SU-DHL-6 (cell line): ENCODE measurements at regions not wholly inside any gene's neighbourhood (a gene's known extent, or its start where the extent isn't known, plus 50 kb on each side); places are given as distances from the start of the nearest gene placed in this dataset.
"Not testable (repeated sequence)": the region's sequence is repeated elsewhere in the genome, so short reads cannot be mapped to it uniquely, and the experiment has no call there.

ENCODE experiments used
- H2AFZ ChIP-seq: fragments of 200-600 bp; sonication (generic); 2 replicates; pipeline ENCODE4 v1.6.1; 2014; ENCODE audit warnings: low read depth, mild to moderate bottlenecking, moderate library complexity, mixed read lengths, antibody characterized with exemption, low read length; ENCODE audit not compliant: severe bottlenecking
- H3F3A ChIP-seq: fragments of 200-600 bp; shearing (Covaris generic); 2 replicates; pipeline ENCODE4 v1.6.0; 2016; ENCODE audit warnings: antibody characterized with exemption, mild to moderate bottlenecking; ENCODE audit not compliant: insufficient read depth
- H3K27ac ChIP-seq: fragments of 200-600 bp; sonication (generic); 2 replicates; pipeline ENCODE4 v1.5.1; 2016; ENCODE audit warnings: low read depth, mild to moderate bottlenecking, low read length, moderate library complexity, mixed read lengths
- H3K27me3 ChIP-seq: fragments of 200-600 bp; sonication (generic), shearing (Covaris generic); 2 replicates; pipeline ENCODE4 v1.6.0; 2014; ENCODE audit warnings: mild to moderate bottlenecking, low read length
- H3K36me3 ChIP-seq: fragments of 200-600 bp; sonication (generic); 2 replicates; pipeline ENCODE4 v1.6.1; 2014; ENCODE audit warnings: mild to moderate bottlenecking, low read length, mixed read lengths
- H3K4me2 ChIP-seq: fragments of 300-600, 200-600 bp; shearing (Covaris generic), sonication (generic); 2 replicates; pipeline ENCODE4 v1.6.0; 2014; ENCODE audit warnings: low read length, low read depth, mild to moderate bottlenecking; ENCODE audit not compliant: poor library complexity, severe bottlenecking
- H3K4me3 ChIP-seq: fragments of 200-600 bp; sonication (generic); 2 replicates; pipeline ENCODE4 v1.5.1; 2014; ENCODE audit warnings: antibody characterized with exemption, low read length, mild to moderate bottlenecking, mixed read lengths; ENCODE audit not compliant: insufficient read depth, poor library complexity, severe bottlenecking
- H3K79me2 ChIP-seq: fragments of 200-600 bp; sonication (generic); 2 replicates; pipeline ENCODE4 v1.6.1; 2014; ENCODE audit warnings: mild to moderate bottlenecking, low read length, moderate library complexity; ENCODE audit not compliant: insufficient read depth
- H3K9ac ChIP-seq: fragments of 200-600 bp; sonication (generic); 2 replicates; pipeline ENCODE4 v1.7.0; 2014; ENCODE audit warnings: mild to moderate bottlenecking, low read length
- H3K9me2 ChIP-seq: fragments of 200-600 bp; sonication (generic); replicated peaks from 2 replicates; pipeline ENCODE4 v1.6.1; 2014; ENCODE audit warnings: low read length; ENCODE audit not compliant: insufficient read depth
- H3K9me3 ChIP-seq: fragments of 200-600 bp; sonication (generic); 2 replicates; pipeline ENCODE4 v1.6.1; 2014; ENCODE audit warnings: low read length, mixed read lengths; ENCODE audit not compliant: insufficient read depth
- H4K20me1 ChIP-seq: fragments of 200-600 bp; sonication (generic); 2 replicates; pipeline ENCODE4 v1.6.1; 2014; ENCODE audit warnings: low read depth, mild to moderate bottlenecking, antibody characterized with exemption, low read length, moderate library complexity, mixed read lengths
- EZH2phosphoT487 ChIP-seq: fragments of 200-600 bp; sonication (generic), shearing (Covaris generic); conservative IDR thresholded peaks from 2 replicates; pipeline ENCODE4 v1.6.1; 2018; ENCODE audit warnings: mild to moderate bottlenecking, antibody characterized with exemption, low read length, moderate library complexity, mixed read lengths
- TF ChIP-seq, protein P1 (sequence below): fragments of 200-600 bp; sonication (generic); IDR thresholded peaks from one replicate; pipeline ENCODE4 v1.5.1; 2017; ENCODE audit warnings: antibody characterized with exemption, mild to moderate bottlenecking, low read length, moderate library complexity; ENCODE audit not compliant: insufficient read depth, poor library complexity, severe bottlenecking

DNA sequence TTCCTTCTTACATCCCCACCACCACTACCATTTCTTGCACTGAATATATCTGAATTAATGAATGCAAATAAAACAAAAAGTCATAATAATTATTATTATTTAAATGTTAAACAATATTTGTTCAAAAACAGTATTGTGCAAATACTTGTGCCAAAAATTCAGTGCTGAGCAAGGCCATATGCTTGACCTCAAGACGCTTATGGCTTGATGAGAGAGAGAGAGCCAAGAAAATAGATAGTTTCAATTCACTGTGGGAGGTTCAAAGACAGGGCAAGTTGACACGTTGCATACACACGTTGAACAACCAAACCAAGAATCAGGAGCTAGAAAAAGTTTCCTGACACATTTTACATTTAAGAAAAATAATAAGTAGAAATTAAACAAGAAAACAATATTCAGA, 1421.7 kb downstream of the KCNT2 start:
- H4K20me1 ChIP-seq, result no peaks in the 10 kb centered on the region
- no peaks in the 10 kb centered on the region for H3K36me3 ChIP-seq
- H3K9ac ChIP-seq, result no peak overlapping the region
- H3K79me2 ChIP-seq, result no peaks in the 10 kb centered on the region
- no peaks in the 10 kb centered on the region for H3K27me3 ChIP-seq
- no peak overlapping the region for H3K27ac ChIP-seq
- H3K9me2 ChIP-seq, result no peaks in the 10 kb centered on the region
- H3F3A ChIP-seq, result no peaks in the 10 kb centered on the region
- no peak overlapping the region for H2AFZ ChIP-seq
- no peaks in the 10 kb centered on the region for H3K9me3 ChIP-seq
- H3K4me2 ChIP-seq, result no peak overlapping the region
- H3K4me3 ChIP-seq, result no peak overlapping the region
- no peak for TF ChIP-seq EZH2phosphoT487

DNA sequence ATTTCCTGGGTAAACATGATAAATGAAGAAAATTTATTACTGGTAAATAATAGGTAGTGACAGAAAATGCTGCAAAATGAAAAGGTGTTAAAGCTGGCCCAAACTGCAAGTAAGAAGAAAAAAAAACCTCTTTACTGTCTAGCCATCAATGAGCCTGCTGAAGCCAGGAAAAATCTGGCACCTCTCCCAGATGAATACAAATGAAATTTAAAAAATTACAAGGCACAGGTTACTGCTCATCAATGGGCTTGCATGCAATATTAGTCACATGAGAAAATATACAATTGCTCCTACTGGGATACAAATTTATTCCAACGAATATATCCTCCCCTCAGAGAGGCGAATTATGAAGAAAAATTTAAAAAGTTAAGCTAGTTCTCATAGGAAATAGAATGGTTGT, 1422.5 kb downstream of the KCNT2 start:
- no peaks in the 10 kb centered on the region for H3K36me3 ChIP-seq
- peak overlapping the region; percentile 55 for H3K4me2 ChIP-seq
- H3K9me3 ChIP-seq, result no peaks in the 10 kb centered on the region
- TF ChIP-seq, protein P1, sequence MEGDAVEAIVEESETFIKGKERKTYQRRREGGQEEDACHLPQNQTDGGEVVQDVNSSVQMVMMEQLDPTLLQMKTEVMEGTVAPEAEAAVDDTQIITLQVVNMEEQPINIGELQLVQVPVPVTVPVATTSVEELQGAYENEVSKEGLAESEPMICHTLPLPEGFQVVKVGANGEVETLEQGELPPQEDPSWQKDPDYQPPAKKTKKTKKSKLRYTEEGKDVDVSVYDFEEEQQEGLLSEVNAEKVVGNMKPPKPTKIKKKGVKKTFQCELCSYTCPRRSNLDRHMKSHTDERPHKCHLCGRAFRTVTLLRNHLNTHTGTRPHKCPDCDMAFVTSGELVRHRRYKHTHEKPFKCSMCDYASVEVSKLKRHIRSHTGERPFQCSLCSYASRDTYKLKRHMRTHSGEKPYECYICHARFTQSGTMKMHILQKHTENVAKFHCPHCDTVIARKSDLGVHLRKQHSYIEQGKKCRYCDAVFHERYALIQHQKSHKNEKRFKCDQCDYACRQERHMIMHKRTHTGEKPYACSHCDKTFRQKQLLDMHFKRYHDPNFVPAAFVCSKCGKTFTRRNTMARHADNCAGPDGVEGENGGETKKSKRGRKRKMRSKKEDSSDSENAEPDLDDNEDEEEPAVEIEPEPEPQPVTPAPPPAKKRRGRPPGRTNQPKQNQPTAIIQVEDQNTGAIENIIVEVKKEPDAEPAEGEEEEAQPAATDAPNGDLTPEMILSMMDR, result no peak
- no peak for TF ChIP-seq EZH2phosphoT487
- no peaks in the 10 kb centered on the region for H4K20me1 ChIP-seq
- H3F3A ChIP-seq, result no peaks in the 10 kb centered on the region
- no peaks in the 10 kb centered on the region for H3K27me3 ChIP-seq
- H3K27ac ChIP-seq, result no peak overlapping the region
- H3K9me2 ChIP-seq, result no peaks in the 10 kb centered on the region
- H3K9ac ChIP-seq, result no peak overlapping the region
- no peak overlapping the region for H3K4me3 ChIP-seq
- peak overlapping the region; percentile 78 for H2AFZ ChIP-seq
- H3K79me2 ChIP-seq, result no peaks in the 10 kb centered on the region

DNA sequence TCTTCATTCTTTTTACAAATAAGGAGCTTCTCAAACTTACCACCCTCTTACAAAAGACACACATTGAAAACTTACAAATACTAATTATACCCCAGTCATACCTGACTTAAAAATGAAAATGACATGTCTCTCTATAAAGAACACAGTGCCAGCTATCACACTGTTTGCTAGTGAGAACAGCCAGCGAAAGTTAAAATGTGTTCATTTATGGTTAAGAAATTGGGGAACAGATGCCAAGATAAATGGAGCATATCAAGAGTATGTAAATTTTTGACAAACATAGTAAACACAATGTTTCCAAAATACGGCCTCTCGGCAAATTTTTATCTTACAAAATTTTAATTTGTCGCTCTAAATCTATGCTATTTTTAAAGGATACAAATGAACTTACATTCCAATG, 1422.9 kb downstream of the KCNT2 start:
- no peaks in the 10 kb centered on the region for H3K79me2 ChIP-seq
- TF ChIP-seq, protein P1, result no peak
- TF ChIP-seq EZH2phosphoT487, result no peak
- H3K27ac ChIP-seq, result no peak overlapping the region
- peak overlapping the region; percentile 55 for H3K4me2 ChIP-seq
- H4K20me1 ChIP-seq, result no peaks in the 10 kb centered on the region
- H3K4me3 ChIP-seq, result no peak overlapping the region
- H3K27me3 ChIP-seq, result no peaks in the 10 kb centered on the region
- H3K9me3 ChIP-seq, result no peaks in the 10 kb centered on the region
- no peak overlapping the region for H3K9ac ChIP-seq
- H3K36me3 ChIP-seq, result no peaks in the 10 kb centered on the region
- no peaks in the 10 kb centered on the region for H3F3A ChIP-seq
- no peaks in the 10 kb centered on the region for H3K9me2 ChIP-seq
- H2AFZ ChIP-seq, result peak overlapping the region; percentile 78

DNA sequence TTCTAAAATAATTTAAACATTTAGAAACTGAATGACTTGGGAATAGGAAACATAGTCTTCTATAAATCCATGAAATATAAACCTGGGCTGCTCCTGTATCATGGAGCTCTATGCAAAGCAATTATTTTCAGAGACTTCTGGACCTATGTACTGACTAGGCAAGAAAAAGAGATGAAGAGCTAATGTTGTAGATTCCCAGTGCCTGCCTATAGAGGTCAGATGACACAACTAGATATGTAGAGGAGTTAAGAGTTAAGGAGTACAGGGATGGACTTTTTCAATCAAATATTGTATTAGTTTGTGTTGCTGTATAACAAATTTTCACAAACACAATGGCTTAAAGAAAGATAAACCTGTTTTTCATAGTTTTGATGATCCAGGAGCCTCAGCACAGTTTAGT, 1434.5 kb downstream of the KCNT2 start:
- H3K9me3 ChIP-seq, result no peaks in the 10 kb centered on the region
- no peaks in the 10 kb centered on the region for H3K27me3 ChIP-seq
- H3K36me3 ChIP-seq, result no peaks in the 10 kb centered on the region
- H4K20me1 ChIP-seq, result no peaks in the 10 kb centered on the region
- H3F3A ChIP-seq, result no peaks in the 10 kb centered on the region
- no peaks in the 10 kb centered on the region for H3K79me2 ChIP-seq
- no peaks in the 10 kb centered on the region for H3K9me2 ChIP-seq
- H3K27ac ChIP-seq, result no peak overlapping the region
- H3K4me2 ChIP-seq, result no peak overlapping the region
- H3K4me3 ChIP-seq, result no peak overlapping the region
- no peak overlapping the region for H2AFZ ChIP-seq
- no peak overlapping the region for H3K9ac ChIP-seq
- TF ChIP-seq EZH2phosphoT487, result no peak
- TF ChIP-seq, protein P1, result no peak

DNA sequence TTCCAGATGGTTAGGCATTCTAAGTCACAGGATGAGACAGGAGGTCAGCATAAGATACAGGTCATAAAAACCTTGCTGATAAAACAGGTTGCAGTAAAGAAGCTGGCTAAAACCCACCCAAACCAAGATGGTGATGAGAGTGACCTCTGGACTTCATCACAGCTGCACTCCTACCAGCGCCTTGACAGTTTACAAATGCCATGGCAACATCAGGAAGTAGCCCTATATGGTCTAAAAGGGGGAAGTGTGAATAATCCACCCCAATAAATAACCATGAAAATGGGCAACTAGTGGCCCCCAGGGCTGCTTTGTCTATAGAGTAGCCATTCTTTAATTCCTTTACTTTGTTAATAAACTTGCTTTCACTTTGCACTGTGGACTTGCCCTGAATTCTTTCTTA, 1448.4 kb downstream of the KCNT2 start:
- not testable (repeated sequence) for H3K9ac ChIP-seq, H3K9me3 ChIP-seq, H3K36me3 ChIP-seq, H3K27ac ChIP-seq, H3K4me2 ChIP-seq, H4K20me1 ChIP-seq, H2AFZ ChIP-seq, H3K4me3 ChIP-seq, H3K79me2 ChIP-seq, H3K27me3 ChIP-seq, H3K9me2 ChIP-seq, H3F3A ChIP-seq
